ENCODE measurements at regions not wholly inside any gene's neighbourhood (a gene's known extent, or its start where the extent isn't known, plus 50 kb on each side); places are given as distances from the start of the nearest gene placed in this dataset.

DNA sequence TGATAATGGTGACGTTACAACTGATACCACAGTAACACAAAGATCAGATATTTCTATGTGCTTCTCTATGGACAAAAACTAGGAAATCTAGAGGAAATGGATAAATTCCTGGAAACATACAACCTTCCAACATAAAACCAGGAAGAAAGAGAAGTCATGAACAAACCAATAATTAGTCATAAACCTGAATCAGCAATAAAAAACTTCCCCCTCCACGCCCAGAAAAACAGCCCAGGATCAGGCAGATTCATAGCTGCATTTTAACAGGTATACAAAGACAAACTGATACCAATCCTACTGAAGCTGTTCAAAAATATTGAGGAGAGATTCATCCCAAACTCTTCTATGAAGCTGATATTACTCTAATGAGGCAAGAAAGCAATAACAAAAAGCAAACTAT is 1535.2 kb upstream of the LRRTM1 start:
- no peak for TF ChIP-seq CTCF (IDR thresholded peaks at IDR 0.05; ENCODE audit: extremely low read depth, insufficient read depth, missing control alignments)
- no peak for DNase-seq (ENCODE audit: low spot score)
- in situ Hi-C loops (cut with MboI; ENCODE audit: low pct_unique_long_range_greater_than_20kb, low sequenced_read_pairs, unreplicated experiment): no loop called here

DNA sequence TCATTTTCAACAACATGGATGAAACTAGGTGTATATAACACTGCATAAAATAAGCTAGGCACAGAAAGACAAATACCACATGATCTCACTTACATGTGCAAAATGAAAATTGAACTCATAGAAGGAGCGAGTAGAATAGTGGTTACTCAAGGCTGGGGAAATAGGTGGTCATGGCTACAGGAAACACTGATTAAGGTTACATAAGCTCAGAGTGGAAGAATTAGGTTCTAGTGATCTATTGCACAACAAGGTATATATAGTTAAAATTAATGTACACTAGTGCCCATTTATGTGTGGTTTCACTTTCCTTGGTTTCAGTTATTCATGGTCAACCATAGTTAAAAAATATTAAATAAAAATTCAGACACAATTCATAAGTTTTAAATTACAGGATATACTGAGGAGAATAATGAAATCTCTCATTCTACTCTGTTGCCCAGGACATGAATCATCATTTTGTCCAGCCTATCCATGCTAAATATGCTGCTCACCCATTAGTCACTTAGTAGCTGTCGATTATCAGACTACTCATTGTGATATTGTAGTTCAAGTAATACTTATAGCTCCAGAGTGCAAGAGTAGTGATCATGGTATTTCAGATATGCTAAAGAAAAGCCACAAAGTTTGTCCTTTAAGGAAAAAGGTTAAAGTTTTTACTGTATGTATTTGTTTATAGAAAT is 1530.9 kb upstream of the LRRTM1 start:
- in situ Hi-C loops (cut with MboI; ENCODE audit: low pct_unique_long_range_greater_than_20kb, low sequenced_read_pairs, unreplicated experiment): no loop called here
- TF ChIP-seq CTCF (IDR thresholded peaks at IDR 0.05; ENCODE audit: extremely low read depth, insufficient read depth, missing control alignments): no peak
- no peak for DNase-seq (ENCODE audit: low spot score)

GRCh38 chr2:81786811-81787210 is 1482.3 kb upstream of the LRRTM1 start:
- DNase-seq (ENCODE audit: low spot score): no peak
- in situ Hi-C loops (cut with MboI; ENCODE audit: low pct_unique_long_range_greater_than_20kb, low sequenced_read_pairs, unreplicated experiment): no loop called here
- TF ChIP-seq CTCF (IDR thresholded peaks at IDR 0.05; ENCODE audit: extremely low read depth, insufficient read depth, missing control alignments): no peak

DNA sequence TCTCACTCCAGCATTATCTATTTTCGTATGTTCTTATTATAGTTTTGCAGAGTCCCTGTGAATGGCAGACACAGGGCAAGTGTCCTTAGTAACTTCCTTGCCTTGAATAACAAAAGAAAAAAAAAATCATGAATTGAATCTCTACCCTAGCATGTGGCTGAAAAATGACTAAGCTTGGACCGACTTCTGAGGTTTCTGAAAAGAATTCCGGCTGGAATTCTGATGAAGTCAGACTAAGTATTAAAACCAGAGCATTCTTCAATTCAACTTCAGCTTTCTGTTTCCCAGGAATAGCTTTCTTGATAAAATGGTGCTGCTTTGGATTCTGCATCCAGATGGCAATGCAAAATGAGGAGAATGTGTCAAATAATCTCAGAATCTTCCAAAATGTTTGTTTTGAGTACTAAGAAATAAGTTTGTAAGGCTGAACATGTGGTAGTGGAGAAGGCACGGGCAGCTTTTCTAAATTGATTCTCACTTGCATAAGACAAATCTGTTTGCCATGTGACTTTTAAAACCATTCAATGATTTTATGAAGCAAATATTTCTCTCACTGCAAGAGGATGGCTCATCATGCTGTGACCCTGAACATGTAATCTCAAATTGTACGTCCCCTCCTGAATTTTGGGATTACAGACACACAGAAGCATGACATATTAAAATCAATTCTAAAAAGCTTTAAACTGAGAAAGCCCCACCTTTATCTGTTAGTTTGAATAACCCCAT is 1462.8 kb upstream of the LRRTM1 start:
- in situ Hi-C loops (cut with MboI; ENCODE audit: low pct_unique_long_range_greater_than_20kb, low sequenced_read_pairs, unreplicated experiment): no loop called here
- no peak for DNase-seq (ENCODE audit: low spot score)
- no peak for TF ChIP-seq CTCF (IDR thresholded peaks at IDR 0.05; ENCODE audit: extremely low read depth, insufficient read depth, missing control alignments)

DNA sequence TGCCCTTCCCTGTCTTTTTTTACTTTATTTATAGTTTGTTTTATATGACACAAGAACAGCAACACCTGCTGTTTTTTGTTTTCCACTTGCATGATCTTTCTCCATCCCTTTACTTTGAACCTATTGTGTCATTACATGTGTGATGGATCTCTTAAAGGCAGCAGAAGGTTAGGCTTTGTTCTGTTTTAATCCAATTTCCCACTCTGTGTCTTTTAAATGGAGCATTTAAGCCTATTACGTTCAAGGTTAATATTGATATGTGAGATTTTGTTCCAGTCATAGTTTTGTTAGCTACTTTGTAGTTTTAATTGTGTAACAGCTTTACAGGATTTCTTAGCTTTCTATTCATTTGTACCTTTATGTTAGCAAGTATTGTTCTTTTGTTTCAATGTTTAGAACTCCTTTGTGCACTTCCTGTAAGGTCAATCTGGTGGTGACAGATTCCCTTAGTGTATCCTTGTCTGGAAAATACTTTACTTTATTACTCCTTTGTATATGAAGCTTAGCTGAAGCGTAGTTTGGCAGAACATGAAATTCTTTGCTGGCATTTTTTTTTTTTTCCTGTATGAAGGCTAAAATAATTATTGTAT is 1443.0 kb upstream of the LRRTM1 start:
- DNase-seq (ENCODE audit: low spot score): no peak
- in situ Hi-C loops (cut with MboI; ENCODE audit: low pct_unique_long_range_greater_than_20kb, low sequenced_read_pairs, unreplicated experiment): no loop called here
- TF ChIP-seq CTCF (IDR thresholded peaks at IDR 0.05; ENCODE audit: extremely low read depth, insufficient read depth, missing control alignments): no peak

DNA sequence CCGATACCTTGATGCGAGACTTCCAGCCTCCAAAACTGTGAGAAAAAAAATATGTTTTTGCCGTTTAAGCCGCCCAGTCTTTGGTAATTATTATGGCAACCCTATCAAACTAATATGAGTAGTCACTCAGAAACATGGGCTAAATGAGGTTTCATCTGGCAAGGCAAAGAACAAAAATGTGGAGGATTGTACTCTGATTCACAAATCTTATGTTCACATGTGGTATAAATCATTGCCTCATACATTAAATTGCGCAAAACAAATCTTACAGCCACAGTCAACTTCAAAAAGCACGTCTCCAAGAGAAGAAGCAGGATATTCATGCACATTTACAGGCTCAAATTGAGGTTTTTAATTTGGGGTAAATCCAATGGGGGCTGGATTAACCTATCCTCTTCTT is 1435.4 kb upstream of the LRRTM1 start:
- in situ Hi-C loops (cut with MboI; ENCODE audit: low pct_unique_long_range_greater_than_20kb, low sequenced_read_pairs, unreplicated experiment): no loop called here
- DNase-seq (ENCODE audit: low spot score): no peak
- no peak for TF ChIP-seq CTCF (IDR thresholded peaks at IDR 0.05; ENCODE audit: extremely low read depth, insufficient read depth, missing control alignments)

All from GM13977 (cell line).